Body of pancreas (tissue), 4 donors: ENCODE measurements at regions not wholly inside any gene's neighbourhood (a gene's known extent, or its start where the extent isn't known, plus 50 kb on each side); places are given as distances from the start of the nearest gene placed in this dataset.

Source experiments
- CTCF ChIP-seq, 7 experiments: fragments of 450-650 bp in 4 of 7; fragments of 200-600 bp in 3 of 7; sonication (generic) in 3 of 7; IDR thresholded peaks; one replicate each; pipeline ENCODE4 v1.5.1; 2016 to 2019; ENCODE audit warnings: antibody characterized with exemption in 7 of 7
- POLR2A ChIP-seq, 3 donors: fragments of 450-650 bp; IDR thresholded peaks; one replicate each; pipeline ENCODE4 v1.6.1; 2016; ENCODE audit warnings: antibody characterized with exemption in 3 of 3, mild to moderate bottlenecking in 2 of 3

GRCh38 chr13:75225288-75226032, 256.5 kb downstream of the TBC1D4 start:
- TF ChIP-seq CTCF (IDR thresholded peaks at IDR 0.05) (no peak), POLR2A (IDR thresholded peaks at IDR 0.05) (no peak)
